ENCODE measurements at regions not wholly inside any gene's neighbourhood (a gene's known extent, or its start where the extent isn't known, plus 50 kb on each side); places are given as distances from the start of the nearest gene placed in this dataset.

DNA sequence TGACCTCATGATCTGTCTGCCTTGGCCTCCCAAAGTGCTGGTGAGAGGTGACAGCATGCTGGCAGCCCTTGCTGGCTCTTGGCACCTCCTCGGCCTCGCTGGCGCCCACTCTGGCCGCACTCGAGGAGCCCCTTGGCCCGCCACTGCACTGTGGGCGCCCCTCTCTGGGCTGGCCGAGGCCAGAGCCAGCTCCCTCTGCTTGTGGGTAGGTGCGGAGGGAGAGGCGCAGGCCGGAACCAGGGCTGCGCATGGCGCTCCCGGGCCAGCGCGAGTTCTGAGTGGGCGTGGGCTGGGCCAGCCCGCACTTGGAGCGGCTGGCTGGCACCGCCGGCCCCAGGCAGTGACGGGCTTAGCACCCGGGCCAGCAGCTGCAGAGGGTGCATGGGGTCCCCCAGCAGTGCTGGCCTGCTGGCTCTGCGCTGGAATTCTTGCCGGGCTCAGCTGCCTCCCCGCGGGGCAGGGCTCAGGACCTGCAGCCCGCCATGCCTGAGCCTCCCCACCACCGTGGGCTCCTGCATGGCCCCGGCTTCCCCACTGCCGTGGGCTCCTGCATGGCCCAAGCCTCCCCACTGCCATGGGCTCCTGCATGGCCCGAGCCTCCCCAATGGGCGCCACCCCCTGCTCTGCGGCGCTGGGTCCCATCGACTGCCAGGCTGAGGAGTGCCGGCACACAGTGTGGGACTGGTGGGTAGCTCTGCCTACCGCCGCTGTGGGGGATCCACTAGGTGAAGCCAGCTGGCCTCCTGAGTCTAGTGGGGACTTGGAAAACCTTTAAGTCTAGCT, 76.4 kb upstream of the OSBPL11 start (continued):
- TF ChIP-seq, protein P1, sequence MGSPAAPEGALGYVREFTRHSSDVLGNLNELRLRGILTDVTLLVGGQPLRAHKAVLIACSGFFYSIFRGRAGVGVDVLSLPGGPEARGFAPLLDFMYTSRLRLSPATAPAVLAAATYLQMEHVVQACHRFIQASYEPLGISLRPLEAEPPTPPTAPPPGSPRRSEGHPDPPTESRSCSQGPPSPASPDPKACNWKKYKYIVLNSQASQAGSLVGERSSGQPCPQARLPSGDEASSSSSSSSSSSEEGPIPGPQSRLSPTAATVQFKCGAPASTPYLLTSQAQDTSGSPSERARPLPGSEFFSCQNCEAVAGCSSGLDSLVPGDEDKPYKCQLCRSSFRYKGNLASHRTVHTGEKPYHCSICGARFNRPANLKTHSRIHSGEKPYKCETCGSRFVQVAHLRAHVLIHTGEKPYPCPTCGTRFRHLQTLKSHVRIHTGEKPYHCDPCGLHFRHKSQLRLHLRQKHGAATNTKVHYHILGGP (tag by site-specific recombination; IDR thresholded peaks at IDR 0.05): no peak

DNA sequence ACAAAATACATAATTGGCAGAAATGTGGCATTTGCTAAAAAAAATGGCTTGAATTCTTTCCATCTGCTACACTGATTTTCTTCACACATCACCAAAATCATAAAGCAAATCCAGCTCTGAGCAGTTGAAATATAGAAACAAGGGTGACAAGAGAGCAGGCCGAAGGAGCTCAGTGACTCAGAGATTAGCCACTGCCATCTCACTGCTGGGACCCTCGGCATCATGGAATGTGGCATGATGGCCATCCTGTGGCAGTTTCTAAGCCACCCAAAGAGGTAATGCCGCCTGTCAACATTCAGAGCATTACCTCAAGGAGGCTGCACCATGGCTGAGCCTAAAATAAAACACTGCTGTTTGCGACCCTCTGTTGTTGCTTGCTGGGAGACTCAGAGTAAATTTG, 80.5 kb upstream of the OSBPL11 start:
- ChIA-PET POLR2A (no interaction called here), CTCF (interaction anchor here (1.2 kb wide), 1 partner anchor 9 kb away, joined by 3 read pairs; no protein-coding TSS in a partner anchor)
- no peak overlapping the region for H3K4me3 ChIP-seq (ENCODE audit: low read depth, low read length)
- TF ChIP-seq ZNF629 (tag by site-specific recombination; IDR thresholded peaks at IDR 0.05) (no peak), ZNF202 (tag by site-specific recombination; IDR thresholded peaks at IDR 0.05; ENCODE audit: borderline replicate concordance) (no peak), ZNF560 (tag by site-specific recombination; IDR thresholded peaks at IDR 0.05; ENCODE audit: borderline replicate concordance) (no peak), KLF9 (tag by site-specific recombination; IDR thresholded peaks at IDR 0.05; ENCODE audit: low read depth) (no peak), ZNF366 (tag by site-specific recombination; conservative IDR thresholded peaks at IDR 0.05) (no peak), ZNF311 (tag by site-specific recombination; IDR thresholded peaks at IDR 0.05; ENCODE audit: borderline replicate concordance) (no peak), ZNF548 (tag by site-specific recombination; IDR thresholded peaks at IDR 0.05) (no peak), ZNF658 (tag by site-specific recombination; IDR thresholded peaks at IDR 0.05) (no peak), ZNF2 (tag by site-specific recombination; IDR thresholded peaks at IDR 0.05) (no peak), ZNF302 (tag by site-specific recombination; IDR thresholded peaks at IDR 0.05; ENCODE audit: low read depth) (no peak), ZNF660 (tag by site-specific recombination; IDR thresholded peaks at IDR 0.05) (no peak), ZNF426 (tag by site-specific recombination; IDR thresholded peaks at IDR 0.05) (no peak)
- TF ChIP-seq, protein P2, sequence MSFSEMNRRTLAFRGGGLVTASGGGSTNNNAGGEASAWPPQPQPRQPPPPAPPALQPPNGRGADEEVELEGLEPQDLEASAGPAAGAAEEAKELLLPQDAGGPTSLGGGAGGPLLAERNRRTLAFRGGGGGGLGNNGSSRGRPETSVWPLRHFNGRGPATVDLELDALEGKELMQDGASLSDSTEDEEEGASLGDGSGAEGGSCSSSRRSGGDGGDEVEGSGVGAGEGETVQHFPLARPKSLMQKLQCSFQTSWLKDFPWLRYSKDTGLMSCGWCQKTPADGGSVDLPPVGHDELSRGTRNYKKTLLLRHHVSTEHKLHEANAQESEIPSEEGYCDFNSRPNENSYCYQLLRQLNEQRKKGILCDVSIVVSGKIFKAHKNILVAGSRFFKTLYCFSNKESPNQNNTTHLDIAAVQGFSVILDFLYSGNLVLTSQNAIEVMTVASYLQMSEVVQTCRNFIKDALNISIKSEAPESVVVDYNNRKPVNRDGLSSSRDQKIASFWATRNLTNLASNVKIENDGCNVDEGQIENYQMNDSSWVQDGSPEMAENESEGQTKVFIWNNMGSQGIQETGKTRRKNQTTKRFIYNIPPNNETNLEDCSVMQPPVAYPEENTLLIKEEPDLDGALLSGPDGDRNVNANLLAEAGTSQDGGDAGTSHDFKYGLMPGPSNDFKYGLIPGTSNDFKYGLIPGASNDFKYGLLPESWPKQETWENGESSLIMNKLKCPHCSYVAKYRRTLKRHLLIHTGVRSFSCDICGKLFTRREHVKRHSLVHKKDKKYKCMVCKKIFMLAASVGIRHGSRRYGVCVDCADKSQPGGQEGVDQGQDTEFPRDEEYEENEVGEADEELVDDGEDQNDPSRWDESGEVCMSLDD (tag by site-specific recombination; IDR thresholded peaks at IDR 0.05): no peak
- TF ChIP-seq, protein P3, sequence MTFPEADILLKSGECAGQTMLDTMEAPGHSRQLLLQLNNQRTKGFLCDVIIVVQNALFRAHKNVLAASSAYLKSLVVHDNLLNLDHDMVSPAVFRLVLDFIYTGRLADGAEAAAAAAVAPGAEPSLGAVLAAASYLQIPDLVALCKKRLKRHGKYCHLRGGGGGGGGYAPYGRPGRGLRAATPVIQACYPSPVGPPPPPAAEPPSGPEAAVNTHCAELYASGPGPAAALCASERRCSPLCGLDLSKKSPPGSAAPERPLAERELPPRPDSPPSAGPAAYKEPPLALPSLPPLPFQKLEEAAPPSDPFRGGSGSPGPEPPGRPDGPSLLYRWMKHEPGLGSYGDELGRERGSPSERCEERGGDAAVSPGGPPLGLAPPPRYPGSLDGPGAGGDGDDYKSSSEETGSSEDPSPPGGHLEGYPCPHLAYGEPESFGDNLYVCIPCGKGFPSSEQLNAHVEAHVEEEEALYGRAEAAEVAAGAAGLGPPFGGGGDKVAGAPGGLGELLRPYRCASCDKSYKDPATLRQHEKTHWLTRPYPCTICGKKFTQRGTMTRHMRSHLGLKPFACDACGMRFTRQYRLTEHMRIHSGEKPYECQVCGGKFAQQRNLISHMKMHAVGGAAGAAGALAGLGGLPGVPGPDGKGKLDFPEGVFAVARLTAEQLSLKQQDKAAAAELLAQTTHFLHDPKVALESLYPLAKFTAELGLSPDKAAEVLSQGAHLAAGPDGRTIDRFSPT (tag by site-specific recombination; IDR thresholded peaks at IDR 0.05): no peak
- TF ChIP-seq, protein P4, sequence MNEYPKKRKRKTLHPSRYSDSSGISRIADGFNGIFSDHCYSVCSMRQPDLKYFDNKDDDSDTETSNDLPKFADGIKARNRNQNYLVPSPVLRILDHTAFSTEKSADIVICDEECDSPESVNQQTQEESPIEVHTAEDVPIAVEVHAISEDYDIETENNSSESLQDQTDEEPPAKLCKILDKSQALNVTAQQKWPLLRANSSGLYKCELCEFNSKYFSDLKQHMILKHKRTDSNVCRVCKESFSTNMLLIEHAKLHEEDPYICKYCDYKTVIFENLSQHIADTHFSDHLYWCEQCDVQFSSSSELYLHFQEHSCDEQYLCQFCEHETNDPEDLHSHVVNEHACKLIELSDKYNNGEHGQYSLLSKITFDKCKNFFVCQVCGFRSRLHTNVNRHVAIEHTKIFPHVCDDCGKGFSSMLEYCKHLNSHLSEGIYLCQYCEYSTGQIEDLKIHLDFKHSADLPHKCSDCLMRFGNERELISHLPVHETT (tag by site-specific recombination; IDR thresholded peaks at IDR 0.05): no peak
- H3K4me1 ChIP-seq (ENCODE audit: control insufficient read depth, insufficient read depth, low read length): no peaks in the 10 kb centered on the region
- no peaks in the 10 kb centered on the region for H3K9me3 ChIP-seq (ENCODE audit: control insufficient read depth, insufficient read depth, low read depth, low read length)
- H3K27ac ChIP-seq (ENCODE audit: extremely low read depth, low read depth, low read length): no peak overlapping the region
- no peaks in the 10 kb centered on the region for H3K36me3 ChIP-seq (ENCODE audit: control insufficient read depth in 2 of 2, insufficient read depth in 1 of 2, low read length in 2 of 2)

Measured in HEK293 (cell line).